22Rv1 (cell line): ENCODE measurements at regions not wholly inside any gene's neighbourhood (a gene's known extent, or its start where the extent isn't known, plus 50 kb on each side); places are given as distances from the start of the nearest gene placed in this dataset.

Experiments
- CTCF ChIP-seq: fragments of 450-650 bp; IDR thresholded peaks from 2 replicates; pipeline ENCODE4 v1.5.1; 2017; ENCODE audit warnings: mild to moderate bottlenecking
- ZFX ChIP-seq: fragments of 450-650 bp; IDR thresholded peaks from 2 replicates; pipeline ENCODE4 v1.6.1; 2017; ENCODE audit warnings: antibody characterized with exemption, borderline replicate concordance

DNA sequence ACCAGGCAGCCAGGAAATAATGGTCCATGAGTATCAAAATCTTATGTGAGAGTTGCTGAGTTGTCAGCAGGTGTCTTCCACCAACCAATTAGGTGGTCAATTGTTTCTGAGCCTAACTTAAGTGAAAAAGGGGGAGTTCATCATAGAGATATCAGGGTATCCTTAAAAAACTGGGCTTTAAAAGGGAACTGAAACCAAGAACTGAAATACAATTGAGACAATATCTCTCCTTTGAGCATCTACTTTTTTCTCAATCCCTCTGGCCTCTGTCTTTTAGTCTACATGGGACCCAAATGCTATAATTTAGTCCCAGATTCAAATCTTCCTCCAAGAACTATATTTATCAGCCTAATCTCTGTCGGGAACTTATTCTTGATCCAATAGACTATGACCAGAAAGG, 201.0 kb downstream of the BTG1 start:
- TF ChIP-seq CTCF (no peak), ZFX (no peak)
